ENCODE measurements at regions not wholly inside any gene's neighbourhood (a gene's known extent, or its start where the extent isn't known, plus 50 kb on each side); places are given as distances from the start of the nearest gene placed in this dataset.

DNA sequence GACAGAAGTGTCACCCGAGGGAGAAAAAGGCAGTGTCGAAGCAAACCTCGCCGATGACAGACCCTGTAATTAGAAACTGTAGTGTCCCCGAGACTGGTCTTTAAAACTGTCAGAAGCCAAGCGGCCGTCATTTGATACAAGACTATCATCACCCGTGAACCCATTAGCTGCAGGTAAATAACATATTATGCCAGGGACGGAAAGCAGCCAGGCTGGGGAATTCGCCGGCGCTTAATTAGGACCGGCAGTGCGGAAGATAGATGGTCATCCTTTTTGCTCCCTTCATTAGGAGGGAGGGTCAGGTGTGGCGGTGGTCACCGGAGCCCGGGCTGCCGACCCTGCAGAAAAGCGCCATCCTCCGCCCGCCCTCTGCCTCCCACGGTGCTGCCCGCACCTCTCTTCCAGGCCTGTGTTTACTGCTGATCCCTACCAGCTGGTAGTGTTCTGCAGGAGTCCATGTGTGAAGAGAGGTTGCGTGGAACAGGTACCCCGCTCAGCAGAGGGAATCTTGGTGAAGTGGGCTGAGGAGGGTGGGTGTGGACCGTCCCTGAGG, 109.4 kb upstream of the GSE1 start:
- H3K79me2 ChIP-seq (replicated peaks; ENCODE audit: insufficient read depth, low read length), result no peaks in the 10 kb centered on the region

DNA sequence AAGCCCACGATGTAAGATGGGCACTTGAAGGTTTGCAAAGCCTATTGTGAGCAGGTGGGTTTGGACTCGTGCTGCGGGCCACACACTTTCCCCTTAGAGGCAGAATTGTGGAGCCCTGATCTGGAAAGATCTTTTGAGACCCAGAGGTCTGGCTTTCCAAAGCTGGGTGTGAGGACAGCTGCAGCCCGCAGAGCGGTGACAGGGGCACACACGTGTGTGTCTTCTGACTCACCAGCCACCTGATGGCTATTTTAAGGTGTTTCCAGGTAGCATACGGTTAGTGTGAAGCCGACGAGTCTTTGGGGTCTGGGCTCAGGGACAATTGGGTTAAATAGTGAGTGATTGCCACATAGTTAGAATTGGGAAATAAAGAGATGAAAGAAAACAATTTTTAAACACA, 108.9 kb upstream of the GSE1 start:
- Histone ChIP-seq H3K4me3 (ENCODE audit: low read length) (no peak overlapping the region), H3K79me2 (replicated peaks; ENCODE audit: insufficient read depth, low read length) (no peaks in the 10 kb centered on the region), H3K27me3 (ENCODE audit: insufficient read depth, low read depth, low read length) (no peaks in the 10 kb centered on the region), H3K36me3 (ENCODE audit: insufficient read depth, low read length) (no peaks in the 10 kb centered on the region), H3K27ac (ENCODE audit: low read length) (no peak overlapping the region), H3K9ac (ENCODE audit: low read length) (no peak overlapping the region), H3K4me2 (ENCODE audit: low read length) (no peak overlapping the region), H2AFZ (ENCODE audit: low read depth, low read length) (no peak overlapping the region), H4K20me1 (ENCODE audit: insufficient read depth) (no peaks in the 10 kb centered on the region), H3F3A (ENCODE audit: insufficient read depth, low read length, poor library complexity, severe bottlenecking) (no peaks in the 10 kb centered on the region), H3K9me2 (ENCODE audit: insufficient read depth, low read length) (no peaks in the 10 kb centered on the region), H3K9me3 (ENCODE audit: low read length) (no peaks in the 10 kb centered on the region)
- TF ChIP-seq TAF1 (IDR thresholded peaks at IDR 0.05; ENCODE audit: low read depth), result no peak
- TF ChIP-seq, protein P1, sequence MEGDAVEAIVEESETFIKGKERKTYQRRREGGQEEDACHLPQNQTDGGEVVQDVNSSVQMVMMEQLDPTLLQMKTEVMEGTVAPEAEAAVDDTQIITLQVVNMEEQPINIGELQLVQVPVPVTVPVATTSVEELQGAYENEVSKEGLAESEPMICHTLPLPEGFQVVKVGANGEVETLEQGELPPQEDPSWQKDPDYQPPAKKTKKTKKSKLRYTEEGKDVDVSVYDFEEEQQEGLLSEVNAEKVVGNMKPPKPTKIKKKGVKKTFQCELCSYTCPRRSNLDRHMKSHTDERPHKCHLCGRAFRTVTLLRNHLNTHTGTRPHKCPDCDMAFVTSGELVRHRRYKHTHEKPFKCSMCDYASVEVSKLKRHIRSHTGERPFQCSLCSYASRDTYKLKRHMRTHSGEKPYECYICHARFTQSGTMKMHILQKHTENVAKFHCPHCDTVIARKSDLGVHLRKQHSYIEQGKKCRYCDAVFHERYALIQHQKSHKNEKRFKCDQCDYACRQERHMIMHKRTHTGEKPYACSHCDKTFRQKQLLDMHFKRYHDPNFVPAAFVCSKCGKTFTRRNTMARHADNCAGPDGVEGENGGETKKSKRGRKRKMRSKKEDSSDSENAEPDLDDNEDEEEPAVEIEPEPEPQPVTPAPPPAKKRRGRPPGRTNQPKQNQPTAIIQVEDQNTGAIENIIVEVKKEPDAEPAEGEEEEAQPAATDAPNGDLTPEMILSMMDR (IDR thresholded peaks at IDR 0.05; ENCODE audit: poor library complexity, severe bottlenecking), result no peak
- TF ChIP-seq SMC3 (conservative IDR thresholded peaks at IDR 0.05; ENCODE audit: poor library complexity), result no peak
- no peak for TF ChIP-seq POLR2AphosphoS5 (IDR thresholded peaks at IDR 0.05)

More for the DNA sequence above, 109.4 kb upstream of the GSE1 start:
- Histone ChIP-seq H3K9me2 (ENCODE audit: insufficient read depth, low read length) (no peaks in the 10 kb centered on the region), H4K20me1 (ENCODE audit: insufficient read depth) (no peaks in the 10 kb centered on the region), H2AFZ (ENCODE audit: low read depth, low read length) (no peak overlapping the region), H3K36me3 (ENCODE audit: insufficient read depth, low read length) (no peaks in the 10 kb centered on the region), H3F3A (ENCODE audit: insufficient read depth, low read length, poor library complexity, severe bottlenecking) (no peaks in the 10 kb centered on the region), H3K9ac (ENCODE audit: low read length) (no peak overlapping the region), H3K27me3 (ENCODE audit: insufficient read depth, low read depth, low read length) (no peaks in the 10 kb centered on the region), H3K4me2 (ENCODE audit: low read length) (no peak overlapping the region), H3K27ac (ENCODE audit: low read length) (no peak overlapping the region), H3K4me3 (ENCODE audit: low read length) (no peak overlapping the region), H3K9me3 (ENCODE audit: low read length) (no peaks in the 10 kb centered on the region)
- no peak for TF ChIP-seq TAF1 (IDR thresholded peaks at IDR 0.05; ENCODE audit: low read depth)
- no peak for TF ChIP-seq EP300 (conservative IDR thresholded peaks at IDR 0.05; ENCODE audit: poor library complexity, severe bottlenecking)
- TF ChIP-seq, protein P2, sequence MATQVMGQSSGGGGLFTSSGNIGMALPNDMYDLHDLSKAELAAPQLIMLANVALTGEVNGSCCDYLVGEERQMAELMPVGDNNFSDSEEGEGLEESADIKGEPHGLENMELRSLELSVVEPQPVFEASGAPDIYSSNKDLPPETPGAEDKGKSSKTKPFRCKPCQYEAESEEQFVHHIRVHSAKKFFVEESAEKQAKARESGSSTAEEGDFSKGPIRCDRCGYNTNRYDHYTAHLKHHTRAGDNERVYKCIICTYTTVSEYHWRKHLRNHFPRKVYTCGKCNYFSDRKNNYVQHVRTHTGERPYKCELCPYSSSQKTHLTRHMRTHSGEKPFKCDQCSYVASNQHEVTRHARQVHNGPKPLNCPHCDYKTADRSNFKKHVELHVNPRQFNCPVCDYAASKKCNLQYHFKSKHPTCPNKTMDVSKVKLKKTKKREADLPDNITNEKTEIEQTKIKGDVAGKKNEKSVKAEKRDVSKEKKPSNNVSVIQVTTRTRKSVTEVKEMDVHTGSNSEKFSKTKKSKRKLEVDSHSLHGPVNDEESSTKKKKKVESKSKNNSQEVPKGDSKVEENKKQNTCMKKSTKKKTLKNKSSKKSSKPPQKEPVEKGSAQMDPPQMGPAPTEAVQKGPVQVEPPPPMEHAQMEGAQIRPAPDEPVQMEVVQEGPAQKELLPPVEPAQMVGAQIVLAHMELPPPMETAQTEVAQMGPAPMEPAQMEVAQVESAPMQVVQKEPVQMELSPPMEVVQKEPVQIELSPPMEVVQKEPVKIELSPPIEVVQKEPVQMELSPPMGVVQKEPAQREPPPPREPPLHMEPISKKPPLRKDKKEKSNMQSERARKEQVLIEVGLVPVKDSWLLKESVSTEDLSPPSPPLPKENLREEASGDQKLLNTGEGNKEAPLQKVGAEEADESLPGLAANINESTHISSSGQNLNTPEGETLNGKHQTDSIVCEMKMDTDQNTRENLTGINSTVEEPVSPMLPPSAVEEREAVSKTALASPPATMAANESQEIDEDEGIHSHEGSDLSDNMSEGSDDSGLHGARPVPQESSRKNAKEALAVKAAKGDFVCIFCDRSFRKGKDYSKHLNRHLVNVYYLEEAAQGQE (IDR thresholded peaks at IDR 0.05; ENCODE audit: borderline replicate concordance), result no peak
- TF ChIP-seq, protein P1 (IDR thresholded peaks at IDR 0.05; ENCODE audit: poor library complexity, severe bottlenecking), result no peak
- no peak for TF ChIP-seq SMC3 (conservative IDR thresholded peaks at IDR 0.05; ENCODE audit: poor library complexity)
- no peak for TF ChIP-seq MXI1 (conservative IDR thresholded peaks at IDR 0.05; ENCODE audit: poor library complexity, severe bottlenecking)
- no peak for TF ChIP-seq POLR2AphosphoS5 (IDR thresholded peaks at IDR 0.05)
- TF ChIP-seq EZH2 (IDR thresholded peaks at IDR 0.05; ENCODE audit: borderline replicate concordance, insufficient read depth, low read length, poor library complexity, severe bottlenecking), result no peak
- no peak for TF ChIP-seq RAD21 (conservative IDR thresholded peaks at IDR 0.05)
